Mucosa of rectum (tissue), 2 donors: ENCODE measurements at regions not wholly inside any gene's neighbourhood (a gene's known extent, or its start where the extent isn't known, plus 50 kb on each side); places are given as distances from the start of the nearest gene placed in this dataset.

Source experiments
- H3K27ac ChIP-seq, 2 donors: one replicate each; pipeline ENCODE4 v1.7.0; 2013; ENCODE audit warnings: inconsistent platforms in 2 of 2, low read depth in 2 of 2, low read length in 2 of 2
- H3K27me3 ChIP-seq, 2 donors: one replicate each; pipeline ENCODE4 v1.7.0; 2013; ENCODE audit warnings: low read length in 2 of 2; ENCODE audit not compliant: control insufficient read depth in 2 of 2, insufficient read depth in 2 of 2
- H3K36me3 ChIP-seq, 2 donors: one replicate each; pipeline ENCODE4 v1.7.0; 2013; ENCODE audit warnings: low read length in 2 of 2; ENCODE audit not compliant: control insufficient read depth in 2 of 2, insufficient read depth in 2 of 2
- H3K4me1 ChIP-seq, 2 donors: one replicate each; pipeline ENCODE4 v1.7.0; 2013; ENCODE audit warnings: low read length in 2 of 2, mild to moderate bottlenecking in 1 of 2; ENCODE audit not compliant: control insufficient read depth in 2 of 2, insufficient read depth in 2 of 2
- H3K4me3 ChIP-seq, 2 donors: one replicate each; pipeline ENCODE4 v1.7.0; 2013; ENCODE audit warnings: low read length in 2 of 2
- H3K9ac ChIP-seq, 2 donors: one replicate each; pipeline ENCODE4 v1.7.0; 2013; ENCODE audit warnings: low read length in 2 of 2, low read depth in 1 of 2, mild to moderate bottlenecking in 1 of 2
- H3K9me3 ChIP-seq, 2 donors: one replicate each; pipeline ENCODE4 v1.7.0; 2013; ENCODE audit warnings: low read length in 2 of 2; ENCODE audit not compliant: control insufficient read depth in 2 of 2
- donor health status: healthy.
- donor health status: Normal muscosa, but diverticular disease.

DNA sequence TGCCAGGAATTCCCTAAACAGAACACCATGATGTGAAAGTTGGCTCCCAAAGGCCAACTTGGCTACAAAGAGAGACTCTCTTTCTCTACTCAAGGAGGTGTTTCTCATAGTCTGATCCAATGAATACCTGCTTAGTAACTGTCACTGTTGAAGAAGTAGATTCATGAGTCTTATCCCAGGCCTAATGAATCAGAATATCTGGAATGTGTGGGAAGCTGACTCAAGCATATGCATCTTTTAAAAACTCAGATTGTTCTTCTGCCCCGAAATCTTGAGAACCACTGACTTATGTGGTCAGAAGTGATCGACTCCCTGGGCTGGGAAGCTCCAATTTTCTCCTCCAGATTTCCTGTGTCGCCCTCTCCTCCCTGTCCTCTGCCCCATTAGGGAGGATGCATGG lies 345.6 kb downstream of the PLK2 start:
- H3K4me1 ChIP-seq: no peaks in the 10 kb centered on the region
- H3K4me3 ChIP-seq: no peak overlapping the region
- H3K36me3 ChIP-seq: no peaks in the 10 kb centered on the region
- H3K9ac ChIP-seq: no peak overlapping the region
- no peaks in the 10 kb centered on the region for H3K9me3 ChIP-seq
- no peaks in the 10 kb centered on the region for H3K27me3 ChIP-seq
- H3K27ac ChIP-seq: no peak overlapping the region

- Histone ChIP-seq H3K4me3 (no peak overlapping the region), H3K4me1 (no peaks in the 10 kb centered on the region), H3K9ac (no peak overlapping the region), H3K9me3 (no peaks in the 10 kb centered on the region), H3K36me3 (no peaks in the 10 kb centered on the region), H3K27me3 (no peaks in the 10 kb centered on the region), H3K27ac (no peak overlapping the region)
Observed at GRCh38 chr5:58113172-58113571, 346.7 kb downstream of the PLK2 start.

DNA sequence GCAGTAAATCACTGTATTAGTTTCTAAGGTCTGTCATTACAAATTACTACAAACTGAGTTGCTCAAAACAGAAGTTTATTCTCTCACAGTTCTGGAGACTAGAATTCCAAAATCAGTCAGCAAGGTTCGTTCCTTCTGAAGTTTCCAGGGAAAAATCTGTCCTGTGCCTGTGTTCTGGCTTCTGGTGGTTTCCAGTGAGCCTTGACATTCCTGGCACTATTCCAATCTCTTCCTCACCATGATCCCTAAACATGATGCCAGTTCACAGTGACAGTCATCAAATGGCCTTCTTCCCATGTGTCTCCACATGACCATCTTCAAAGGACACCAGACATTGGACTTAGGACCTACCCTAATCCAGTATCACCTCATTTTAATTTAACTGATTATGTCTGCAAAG lies 351.4 kb downstream of the PLK2 start:
- H3K36me3 ChIP-seq: no peaks in the 10 kb centered on the region
- H3K4me1 ChIP-seq: no peaks in the 10 kb centered on the region
- no peaks in the 10 kb centered on the region for H3K9me3 ChIP-seq
- no peak overlapping the region for H3K4me3 ChIP-seq
- H3K27me3 ChIP-seq: no peaks in the 10 kb centered on the region
- H3K9ac ChIP-seq: no peak overlapping the region
- H3K27ac ChIP-seq: no peak overlapping the region

- Histone ChIP-seq H3K4me3 (no peak overlapping the region), H3K36me3 (no peaks in the 10 kb centered on the region), H3K4me1 (no peaks in the 10 kb centered on the region), H3K9me3 (no peaks in the 10 kb centered on the region), H3K27ac (no peak overlapping the region), H3K27me3 (no peaks in the 10 kb centered on the region), H3K9ac (no peak overlapping the region)
Observed at GRCh38 chr5:58107704-58108103, 352.2 kb downstream of the PLK2 start.

DNA sequence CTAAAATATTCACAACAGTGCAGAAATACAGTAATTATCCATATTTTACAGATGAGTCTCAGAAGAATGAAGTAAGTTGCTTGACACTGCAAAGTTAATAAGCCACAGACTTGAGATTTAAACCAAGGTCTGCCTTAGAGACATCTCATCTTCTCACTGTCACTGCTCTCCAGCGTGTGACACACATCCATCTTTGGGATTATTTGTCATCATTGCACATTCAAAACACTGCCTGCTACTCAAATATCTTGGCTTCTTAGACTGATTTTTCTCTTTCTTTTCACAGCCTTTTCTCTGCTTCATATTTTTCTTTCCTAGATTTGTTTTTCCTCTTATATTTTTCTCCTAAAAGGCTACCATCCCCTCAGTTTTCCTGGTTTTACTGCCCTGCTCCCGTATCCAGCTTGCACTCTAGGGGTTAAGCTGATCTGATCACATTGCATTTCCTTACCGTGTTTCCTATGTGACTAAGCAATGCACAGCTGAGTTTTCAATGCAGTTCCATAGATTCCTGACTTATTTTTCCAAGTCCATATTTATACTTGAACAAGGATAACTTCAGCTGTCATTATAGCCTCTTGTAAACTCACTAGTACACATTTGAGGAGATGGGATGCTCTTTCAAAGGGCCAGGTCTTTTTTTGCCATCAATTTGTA lies 353.0 kb downstream of the PLK2 start:
- H3K27me3 ChIP-seq: no peaks in the 10 kb centered on the region
- H3K27ac ChIP-seq: no peak overlapping the region
- no peak overlapping the region for H3K9ac ChIP-seq

GRCh38 chr5:58105836-58106235 lies 354.1 kb downstream of the PLK2 start:
- H3K27me3 ChIP-seq: no peaks in the 10 kb centered on the region
- H3K27ac ChIP-seq: no peak overlapping the region
- no peaks in the 10 kb centered on the region for H3K36me3 ChIP-seq
- no peak overlapping the region for H3K9ac ChIP-seq
- H3K4me1 ChIP-seq: no peaks in the 10 kb centered on the region
- H3K9me3 ChIP-seq: no peaks in the 10 kb centered on the region
- no peak overlapping the region for H3K4me3 ChIP-seq

More for the DNA sequence above, 353.0 kb downstream of the PLK2 start:
- Histone ChIP-seq H3K36me3 (no peaks in the 10 kb centered on the region), H3K9me3 (no peaks in the 10 kb centered on the region), H3K4me3 (no peak overlapping the region), H3K4me1 (no peaks in the 10 kb centered on the region)

- Histone ChIP-seq H3K9me3 (no peaks in the 10 kb centered on the region), H3K27me3 (no peaks in the 10 kb centered on the region), H3K9ac (no peak overlapping the region), H3K4me3 (no peak overlapping the region), H3K4me1 (no peaks in the 10 kb centered on the region), H3K36me3 (no peaks in the 10 kb centered on the region), H3K27ac (no peak overlapping the region)
Observed at GRCh38 chr5:58099257-58099656, 360.6 kb downstream of the PLK2 start.

DNA sequence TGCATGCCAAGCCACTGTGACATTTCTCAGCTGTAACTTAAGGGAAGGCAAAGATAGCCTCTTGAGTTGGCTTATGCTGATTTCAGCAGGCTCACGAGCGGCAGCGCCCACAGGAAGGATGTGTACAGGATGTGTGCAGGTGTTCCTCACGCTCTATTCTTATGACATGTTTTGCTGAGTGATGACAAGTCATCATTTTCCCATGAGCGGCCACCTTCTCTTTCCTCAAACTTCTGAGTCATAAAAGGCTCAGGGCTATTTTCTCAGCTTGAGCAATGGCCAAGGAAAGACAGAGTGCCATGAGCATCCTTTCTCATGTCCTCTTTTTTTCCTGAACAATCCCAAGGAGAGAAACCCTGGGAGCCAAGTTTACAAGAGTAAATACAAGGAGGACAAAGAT lies 365.9 kb downstream of the PLK2 start:
- Histone ChIP-seq H3K4me1 (no peaks in the 10 kb centered on the region), H3K36me3 (no peaks in the 10 kb centered on the region), H3K27me3 (no peaks in the 10 kb centered on the region), H3K9ac (no peak overlapping the region), H3K9me3 (no peaks in the 10 kb centered on the region), H3K27ac (no peak overlapping the region), H3K4me3 (no peak overlapping the region)

DNA sequence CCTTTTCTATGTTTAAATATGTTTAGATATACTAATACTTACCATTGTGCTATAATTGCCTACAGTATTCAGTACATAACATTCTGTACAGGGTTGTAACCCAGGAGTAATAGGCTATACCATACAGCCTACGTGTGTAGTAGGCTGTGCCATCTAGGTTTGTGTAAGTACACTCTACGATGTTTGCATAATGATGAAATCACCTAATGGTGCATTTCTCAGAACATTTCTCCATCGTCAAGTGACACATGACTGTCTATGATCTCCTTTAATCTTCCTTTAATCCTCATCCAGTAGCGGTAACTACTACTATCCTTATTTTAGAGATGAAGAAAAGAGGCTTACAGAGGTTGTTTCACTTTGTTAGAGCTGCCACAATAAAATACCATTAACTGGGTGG lies 369.2 kb downstream of the PLK2 start:
- no peaks in the 10 kb centered on the region for H3K36me3 ChIP-seq
- H3K4me3 ChIP-seq: no peak overlapping the region
- H3K27me3 ChIP-seq: no peaks in the 10 kb centered on the region
- no peak overlapping the region for H3K9ac ChIP-seq
- no peak overlapping the region for H3K27ac ChIP-seq
- no peaks in the 10 kb centered on the region for H3K4me1 ChIP-seq
- H3K9me3 ChIP-seq: no peaks in the 10 kb centered on the region

- Histone ChIP-seq H3K9me3 (no peaks in the 10 kb centered on the region), H3K36me3 (no peaks in the 10 kb centered on the region), H3K27me3 (no peaks in the 10 kb centered on the region), H3K9ac (no peak overlapping the region), H3K27ac (no peak overlapping the region), H3K4me3 (no peak overlapping the region), H3K4me1 (no peaks in the 10 kb centered on the region)
Observed at GRCh38 chr5:58088941-58089340, 370.9 kb downstream of the PLK2 start.

GRCh38 chr5:58087905-58088304 lies 372.0 kb downstream of the PLK2 start:
- H3K4me1 ChIP-seq: no peaks in the 10 kb centered on the region
- H3K9me3 ChIP-seq: no peaks in the 10 kb centered on the region
- H3K9ac ChIP-seq: no peak overlapping the region

More at GRCh38 chr5:58087905-58088304, 372.0 kb downstream of the PLK2 start:
- no peak overlapping the region for H3K4me3 ChIP-seq
- no peaks in the 10 kb centered on the region for H3K27me3 ChIP-seq
- H3K27ac ChIP-seq: no peak overlapping the region
- no peaks in the 10 kb centered on the region for H3K36me3 ChIP-seq
